ENCODE measurements at regions not wholly inside any gene's neighbourhood (a gene's known extent, or its start where the extent isn't known, plus 50 kb on each side); places are given as distances from the start of the nearest gene placed in this dataset.

DNA sequence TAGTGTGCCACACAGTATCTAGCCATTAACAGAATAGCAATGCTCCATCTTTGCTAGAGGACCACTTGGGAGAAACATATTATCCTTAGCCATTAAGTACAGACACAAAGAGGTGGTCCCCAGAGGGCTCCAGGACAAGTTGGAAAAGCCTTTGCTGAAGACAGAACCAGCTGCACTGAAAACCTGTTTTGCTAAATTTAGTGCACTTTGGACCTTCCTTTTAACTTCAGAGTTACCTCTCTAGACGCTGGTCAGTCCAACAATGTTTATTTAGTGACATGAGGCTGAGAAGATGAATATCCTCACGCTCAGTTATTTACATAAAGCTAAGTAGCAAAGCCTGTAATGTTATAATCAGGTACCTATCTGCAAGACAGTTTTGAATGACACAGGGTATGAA is 265.0 kb upstream of the ZNF608 start:
- intact Hi-C loops (cut with micrococcal nuclease; ENCODE audit: unreplicated experiment), result no loop called here
- no peak; the same call in 1 of the 3 replicates for ATAC-seq
- in situ Hi-C loops (cut with MboI), result no loop called here
- H3K36me3 ChIP-seq (ENCODE audit: control insufficient read depth in 2 of 2, insufficient read depth in 2 of 2, low read length in 1 of 2), result no peaks in the 10 kb centered on the region
- H3K27me3 ChIP-seq (replicated peaks in 1 of 2; ENCODE audit: control insufficient read depth in 2 of 2, insufficient read depth in 2 of 2, low read length in 1 of 2), result no peaks in the 10 kb centered on the region
- H3K9me3 ChIP-seq (replicated peaks; ENCODE audit: control insufficient read depth, insufficient read depth, low read length), result no peaks in the 10 kb centered on the region
- RAD21 ChIA-PET (ENCODE audit: unreplicated experiment), result interaction anchor here (0.8 to 1.6 kb wide), 9 partner anchors 11 to 263 kb away, joined by 3 to 5 read pairs (median 4); no protein-coding TSS in a partner anchor
- peaks cover 17% of the 10 kb centered on the region for H3K4me1 ChIP-seq (ENCODE audit: control insufficient read depth, insufficient read depth, low read length)
- 0 out of 2 replicates have a peak, but pooled peaks have one; percentile 8 for TF ChIP-seq DPF2 (IDR thresholded peaks at IDR 0.05)
- TF ChIP-seq, protein P1, sequence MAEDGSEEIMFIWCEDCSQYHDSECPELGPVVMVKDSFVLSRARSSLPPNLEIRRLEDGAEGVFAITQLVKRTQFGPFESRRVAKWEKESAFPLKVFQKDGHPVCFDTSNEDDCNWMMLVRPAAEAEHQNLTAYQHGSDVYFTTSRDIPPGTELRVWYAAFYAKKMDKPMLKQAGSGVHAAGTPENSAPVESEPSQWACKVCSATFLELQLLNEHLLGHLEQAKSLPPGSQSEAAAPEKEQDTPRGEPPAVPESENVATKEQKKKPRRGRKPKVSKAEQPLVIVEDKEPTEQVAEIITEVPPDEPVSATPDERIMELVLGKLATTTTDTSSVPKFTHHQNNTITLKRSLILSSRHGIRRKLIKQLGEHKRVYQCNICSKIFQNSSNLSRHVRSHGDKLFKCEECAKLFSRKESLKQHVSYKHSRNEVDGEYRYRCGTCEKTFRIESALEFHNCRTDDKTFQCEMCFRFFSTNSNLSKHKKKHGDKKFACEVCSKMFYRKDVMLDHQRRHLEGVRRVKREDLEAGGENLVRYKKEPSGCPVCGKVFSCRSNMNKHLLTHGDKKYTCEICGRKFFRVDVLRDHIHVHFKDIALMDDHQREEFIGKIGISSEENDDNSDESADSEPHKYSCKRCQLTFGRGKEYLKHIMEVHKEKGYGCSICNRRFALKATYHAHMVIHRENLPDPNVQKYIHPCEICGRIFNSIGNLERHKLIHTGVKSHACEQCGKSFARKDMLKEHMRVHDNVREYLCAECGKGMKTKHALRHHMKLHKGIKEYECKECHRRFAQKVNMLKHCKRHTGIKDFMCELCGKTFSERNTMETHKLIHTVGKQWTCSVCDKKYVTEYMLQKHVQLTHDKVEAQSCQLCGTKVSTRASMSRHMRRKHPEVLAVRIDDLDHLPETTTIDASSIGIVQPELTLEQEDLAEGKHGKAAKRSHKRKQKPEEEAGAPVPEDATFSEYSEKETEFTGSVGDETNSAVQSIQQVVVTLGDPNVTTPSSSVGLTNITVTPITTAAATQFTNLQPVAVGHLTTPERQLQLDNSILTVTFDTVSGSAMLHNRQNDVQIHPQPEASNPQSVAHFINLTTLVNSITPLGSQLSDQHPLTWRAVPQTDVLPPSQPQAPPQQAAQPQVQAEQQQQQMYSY (CRISPR knock-in tag; IDR thresholded peaks at IDR 0.05), result no peak
- POLR2A ChIA-PET, result no interaction called here
- no peak overlapping the region for H3K4me3 ChIP-seq
- no peaks in the 10 kb centered on the region for H3K79me2 ChIP-seq (ENCODE audit: control insufficient read depth, insufficient read depth, low read length)
- DNase-seq (ENCODE audit: low read depth, low spot score), result no peak
- SMC1A ChIA-PET (ENCODE audit: uncharacterized antibody, unreplicated experiment), result interaction anchor here (0.6 to 2.4 kb wide), 13 partner anchors 8 to 263 kb away, joined by 3 to 10 read pairs (median 3); no protein-coding TSS in a partner anchor
- FAIRE-seq, result peak; percentile 44
- H3K4me2 ChIP-seq (ENCODE audit: control insufficient read depth, insufficient read depth), result peak overlapping the region; percentile 75
- no peaks in the 10 kb centered on the region for H4K20me1 ChIP-seq (ENCODE audit: control insufficient read depth, insufficient read depth)
- H3K27ac ChIP-seq (ENCODE audit: control insufficient read depth, insufficient read depth), result no peak overlapping the region
- 69% methylated on average over 2 of the region's 2 CpGs for WGBS (ENCODE audit: insufficient coverage, insufficient replicate concordance, low lambda C conversion rate, missing lambda C conversion rate)
- peak overlapping the region; percentile 39 for H2AFZ ChIP-seq (ENCODE audit: control insufficient read depth, low read depth, low read length)
- no TSS peak for BruUV-seq (replicated peaks)
- CTCF ChIA-PET, result interaction anchor here (0.9 to 1.4 kb wide), 2 partner anchors 9 to 15 kb away, joined by 3 to 4 read pairs; no protein-coding TSS in a partner anchor
- H3K9ac ChIP-seq (ENCODE audit: control insufficient read depth, insufficient read depth, low read length), result no peak overlapping the region

- Histone ChIP-seq H3K4me3 (no peak overlapping the region), H3K27me3 (replicated peaks in 1 of 2; ENCODE audit: control insufficient read depth in 2 of 2, insufficient read depth in 2 of 2, low read length in 1 of 2) (no peaks in the 10 kb centered on the region), H3K27ac (ENCODE audit: control insufficient read depth, insufficient read depth) (no peak overlapping the region), H3K4me1 (ENCODE audit: control insufficient read depth, insufficient read depth, low read length) (peaks cover 12% of the 10 kb centered on the region), H4K20me1 (ENCODE audit: control insufficient read depth, insufficient read depth) (no peaks in the 10 kb centered on the region), H3K79me2 (ENCODE audit: control insufficient read depth, insufficient read depth, low read length) (no peaks in the 10 kb centered on the region), H3K9ac (ENCODE audit: control insufficient read depth, insufficient read depth, low read length) (no peak overlapping the region), H3K4me2 (ENCODE audit: control insufficient read depth, insufficient read depth) (no peak overlapping the region), H2AFZ (ENCODE audit: control insufficient read depth, low read depth, low read length) (no peak overlapping the region; the same call in 1 of the 2 replicates), H3K9me3 (replicated peaks; ENCODE audit: control insufficient read depth, insufficient read depth, low read length) (no peaks in the 10 kb centered on the region), H3K36me3 (ENCODE audit: control insufficient read depth in 2 of 2, insufficient read depth in 2 of 2, low read length in 1 of 2) (no peaks in the 10 kb centered on the region)
- CTCF ChIA-PET, result interaction anchor here (1.1 to 1.3 kb wide), 2 partner anchors 60 to 109 kb away, joined by 3 to 4 read pairs; no protein-coding TSS in a partner anchor
- POLR2A ChIA-PET, result no interaction called here
- 64% methylated on average over 4 of the region's 4 CpGs for WGBS (ENCODE audit: insufficient coverage, insufficient replicate concordance, low lambda C conversion rate, missing lambda C conversion rate)
- SMC1A ChIA-PET (ENCODE audit: uncharacterized antibody, unreplicated experiment), result interaction anchor here (1.0 to 2.4 kb wide), 8 partner anchors 9 to 323 kb away, joined by 3 to 10 read pairs (median 4); no protein-coding TSS in a partner anchor
- DNase-seq (ENCODE audit: low read depth, low spot score), result no peak
- no peak for FAIRE-seq
- TF ChIP-seq ASH2L (IDR thresholded peaks at IDR 0.05; ENCODE audit: borderline replicate concordance, low read depth), result no peak
- peak; percentile 6; the same call in 1 of the 2 replicates for TF ChIP-seq RAD21 (IDR thresholded peaks at IDR 0.05; ENCODE audit: insufficient read depth, low read depth, low read length)
- BruUV-seq (replicated peaks), result no TSS peak
- RAD21 ChIA-PET (ENCODE audit: unreplicated experiment), result interaction anchor here (0.8 to 1.6 kb wide), 4 partner anchors 12 to 92 kb away, joined by 3 to 5 read pairs (median 4); no protein-coding TSS in a partner anchor
- intact Hi-C loops (cut with micrococcal nuclease; ENCODE audit: unreplicated experiment) (no loop called here), in situ Hi-C loops (cut with MboI) (no loop called here)
- peak; percentile 23; the same call in 2 of the 3 replicates for ATAC-seq
These were observed 265.5 kb upstream of the ZNF608 start for GRCh38 chr5:125011947-125012346.

Measured in GM12878 (cell line).